ENCODE measurements at regions not wholly inside any gene's neighbourhood (a gene's known extent, or its start where the extent isn't known, plus 50 kb on each side); places are given as distances from the start of the nearest gene placed in this dataset.

- Mint-ChIP-seq H3K36me3 (no peaks in the 10 kb centered on the region), H3K27ac (no peak overlapping the region), H3K4me3 (no peak overlapping the region), H3K9me3 (no peaks in the 10 kb centered on the region), H3K27me3 (no peaks in the 10 kb centered on the region), H3K4me1 (ENCODE audit: low read depth) (no peaks in the 10 kb centered on the region)
- CTCF ChIA-PET = no interaction called here
- intact Hi-C loops (cut with micrococcal nuclease) = no loop called here
- POLR2A ChIA-PET = no interaction called here
- DNase-seq = no peak
These were observed 105.1 kb downstream of the SEC16B start for GRCh38 chr1:177864538-177865305.

- Mint-ChIP-seq H3K9me3 (no peaks in the 10 kb centered on the region), H3K27ac (no peak overlapping the region), H3K4me3 (no peak overlapping the region), H3K4me1 (ENCODE audit: low read depth) (no peaks in the 10 kb centered on the region), H3K36me3 (no peaks in the 10 kb centered on the region), H3K27me3 (no peaks in the 10 kb centered on the region)
- no peak for DNase-seq
- CTCF ChIA-PET = no interaction called here
- intact Hi-C loops (cut with micrococcal nuclease) = no loop called here
- POLR2A ChIA-PET = no interaction called here
These were observed 106.1 kb downstream of the SEC16B start for GRCh38 chr1:177863796-177864195.

- CTCF ChIA-PET = no interaction called here
- Mint-ChIP-seq H3K27ac (no peak overlapping the region), H3K27me3 (no peaks in the 10 kb centered on the region), H3K4me1 (ENCODE audit: low read depth) (no peaks in the 10 kb centered on the region), H3K4me3 (no peak overlapping the region), H3K36me3 (no peaks in the 10 kb centered on the region), H3K9me3 (no peaks in the 10 kb centered on the region)
- POLR2A ChIA-PET = no interaction called here
- intact Hi-C loops (cut with micrococcal nuclease) = no loop called here
- no peak for DNase-seq
These were observed 106.9 kb downstream of the SEC16B start for GRCh38 chr1:177862916-177863315.

- H3K4me3 Mint-ChIP-seq = no peak overlapping the region
- H3K9me3 Mint-ChIP-seq = no peaks in the 10 kb centered on the region
- H3K27me3 Mint-ChIP-seq = no peaks in the 10 kb centered on the region
- no peak overlapping the region for H3K27ac Mint-ChIP-seq
- no peaks in the 10 kb centered on the region for H3K36me3 Mint-ChIP-seq
- CTCF ChIA-PET = no interaction called here
- H3K4me1 Mint-ChIP-seq (ENCODE audit: low read depth) = no peaks in the 10 kb centered on the region
- POLR2A ChIA-PET = no interaction called here
- no peak for DNase-seq
- intact Hi-C loops (cut with micrococcal nuclease) = no loop called here
These were observed 110.3 kb downstream of the SEC16B start for GRCh38 chr1:177859572-177859971.

GRCh38 chr1:177858332-177858821 is 111.5 kb downstream of the SEC16B start:
- POLR2A ChIA-PET = no interaction called here
- Mint-ChIP-seq H3K27me3 (no peaks in the 10 kb centered on the region), H3K27ac (no peak overlapping the region), H3K36me3 (no peaks in the 10 kb centered on the region), H3K4me1 (ENCODE audit: low read depth) (no peaks in the 10 kb centered on the region), H3K4me3 (no peak overlapping the region), H3K9me3 (no peaks in the 10 kb centered on the region)
- no peak for DNase-seq
- intact Hi-C loops (cut with micrococcal nuclease) = no loop called here
- CTCF ChIA-PET = no interaction called here

GRCh38 chr1:177857285-177857684 is 112.6 kb downstream of the SEC16B start:
- no peaks in the 10 kb centered on the region for H3K4me1 Mint-ChIP-seq (ENCODE audit: low read depth)
- H3K36me3 Mint-ChIP-seq = no peaks in the 10 kb centered on the region
- ChIA-PET CTCF (no interaction called here), POLR2A (no interaction called here)
- no peak overlapping the region for H3K4me3 Mint-ChIP-seq
- H3K27me3 Mint-ChIP-seq = no peaks in the 10 kb centered on the region
- no peaks in the 10 kb centered on the region for H3K9me3 Mint-ChIP-seq
- H3K27ac Mint-ChIP-seq = no peak overlapping the region
- intact Hi-C loops (cut with micrococcal nuclease) = no loop called here
- DNase-seq = no peak

GRCh38 chr1:177854951-177855350 is 114.9 kb downstream of the SEC16B start:
- H3K4me1 Mint-ChIP-seq (ENCODE audit: low read depth) = no peaks in the 10 kb centered on the region
- no peaks in the 10 kb centered on the region for H3K36me3 Mint-ChIP-seq
- no peak overlapping the region for H3K4me3 Mint-ChIP-seq
- POLR2A ChIA-PET = no interaction called here
- H3K9me3 Mint-ChIP-seq = no peaks in the 10 kb centered on the region
- intact Hi-C loops (cut with micrococcal nuclease) = no loop called here
- no peaks in the 10 kb centered on the region for H3K27me3 Mint-ChIP-seq
- no peak overlapping the region for H3K27ac Mint-ChIP-seq
- no peak for DNase-seq
- CTCF ChIA-PET = no interaction called here

- no peak overlapping the region for H3K27ac Mint-ChIP-seq
- H3K4me1 Mint-ChIP-seq (ENCODE audit: low read depth) = no peaks in the 10 kb centered on the region
- POLR2A ChIA-PET = no interaction called here
- CTCF ChIA-PET = no interaction called here
- intact Hi-C loops (cut with micrococcal nuclease) = no loop called here
- no peak overlapping the region for H3K4me3 Mint-ChIP-seq
- peaks cover 4% of the 10 kb centered on the region for H3K9me3 Mint-ChIP-seq
- no peaks in the 10 kb centered on the region for H3K27me3 Mint-ChIP-seq
- no peaks in the 10 kb centered on the region for H3K36me3 Mint-ChIP-seq
- no peak for DNase-seq
These were observed 120.1 kb downstream of the SEC16B start for GRCh38 chr1:177849579-177850290.

- H3K4me1 Mint-ChIP-seq (ENCODE audit: low read depth) = no peaks in the 10 kb centered on the region
- H3K27ac Mint-ChIP-seq = no peak overlapping the region
- intact Hi-C loops (cut with micrococcal nuclease) = no loop called here
- CTCF ChIA-PET = no interaction called here
- POLR2A ChIA-PET = no interaction called here
- DNase-seq = no peak
- peaks cover 4% of the 10 kb centered on the region for H3K9me3 Mint-ChIP-seq
- H3K36me3 Mint-ChIP-seq = no peaks in the 10 kb centered on the region
- no peaks in the 10 kb centered on the region for H3K27me3 Mint-ChIP-seq
- H3K4me3 Mint-ChIP-seq = no peak overlapping the region
These were observed 120.7 kb downstream of the SEC16B start for GRCh38 chr1:177849130-177849529.

GRCh38 chr1:177848577-177848976 is 121.3 kb downstream of the SEC16B start:
- no peaks in the 10 kb centered on the region for H3K27me3 Mint-ChIP-seq
- POLR2A ChIA-PET = no interaction called here
- DNase-seq = no peak
- H3K36me3 Mint-ChIP-seq = no peaks in the 10 kb centered on the region
- intact Hi-C loops (cut with micrococcal nuclease) = no loop called here
- H3K4me1 Mint-ChIP-seq (ENCODE audit: low read depth) = no peaks in the 10 kb centered on the region
- no peak overlapping the region for H3K27ac Mint-ChIP-seq
- CTCF ChIA-PET = no interaction called here
- peaks cover 4% of the 10 kb centered on the region for H3K9me3 Mint-ChIP-seq
- H3K4me3 Mint-ChIP-seq = no peak overlapping the region

- Mint-ChIP-seq H3K9me3 (peaks cover 4% of the 10 kb centered on the region), H3K4me1 (ENCODE audit: low read depth) (no peaks in the 10 kb centered on the region), H3K4me3 (no peak overlapping the region), H3K36me3 (no peaks in the 10 kb centered on the region), H3K27ac (no peak overlapping the region), H3K27me3 (no peaks in the 10 kb centered on the region)
- intact Hi-C loops (cut with micrococcal nuclease) = no loop called here
- ChIA-PET CTCF (no interaction called here), POLR2A (no interaction called here)
- no peak for DNase-seq
These were observed 122.0 kb downstream of the SEC16B start for GRCh38 chr1:177847843-177848242.

GRCh38 chr1:177838907-177839485 is 130.9 kb downstream of the SEC16B start:
- intact Hi-C loops (cut with micrococcal nuclease) = no loop called here
- no peak for DNase-seq
- no peaks in the 10 kb centered on the region for H3K36me3 Mint-ChIP-seq
- no peaks in the 10 kb centered on the region for H3K4me1 Mint-ChIP-seq (ENCODE audit: low read depth)
- H3K27me3 Mint-ChIP-seq = no peaks in the 10 kb centered on the region
- no peak overlapping the region for H3K27ac Mint-ChIP-seq
- H3K4me3 Mint-ChIP-seq = no peak overlapping the region
- peaks cover 2% of the 10 kb centered on the region for H3K9me3 Mint-ChIP-seq
- CTCF ChIA-PET = no interaction called here
- POLR2A ChIA-PET = no interaction called here

- H3K27ac Mint-ChIP-seq = no peak overlapping the region
- ChIA-PET CTCF (no interaction called here), POLR2A (no interaction called here)
- H3K4me1 Mint-ChIP-seq (ENCODE audit: low read depth) = no peaks in the 10 kb centered on the region
- intact Hi-C loops (cut with micrococcal nuclease) = no loop called here
- no peaks in the 10 kb centered on the region for H3K9me3 Mint-ChIP-seq
- H3K36me3 Mint-ChIP-seq = no peaks in the 10 kb centered on the region
- DNase-seq = no peak
- no peaks in the 10 kb centered on the region for H3K27me3 Mint-ChIP-seq
- H3K4me3 Mint-ChIP-seq = no peak overlapping the region
These were observed 136.2 kb downstream of the SEC16B start for GRCh38 chr1:177833631-177834030.
